Tibial nerve (tissue), 4 donors: ENCODE measurements at regions not wholly inside any gene's neighbourhood (a gene's known extent, or its start where the extent isn't known, plus 50 kb on each side); places are given as distances from the start of the nearest gene placed in this dataset.

Experiments
- EP300 ChIP-seq, 2 donors: sonication (generic); formaldehyde crosslinking; IDR thresholded peaks; one replicate each; pipeline ENCODE4 v1.6.1; 2017; ENCODE audit warnings: antibody characterized with exemption in 2 of 2, mild to moderate bottlenecking in 1 of 2
- POLR2A ChIP-seq, 2 donors: fragments of 450-650 bp; IDR thresholded peaks; one replicate each; pipeline ENCODE4 v1.6.1; 2017; ENCODE audit warnings: antibody characterized with exemption in 2 of 2, mild to moderate bottlenecking in 2 of 2, moderate library complexity in 2 of 2
- TF ChIP-seq, protein P1 (sequence below), 5 experiments: fragments of 200-600 bp in 3 of 5; fragments of 450-650 bp in 2 of 5; sonication (generic) in 3 of 5; IDR thresholded peaks; one replicate each; pipeline ENCODE4 v1.5.1; 2016 to 2019; ENCODE audit warnings: antibody characterized with exemption in 5 of 5, mild to moderate bottlenecking in 3 of 5, moderate library complexity in 2 of 5

DNA sequence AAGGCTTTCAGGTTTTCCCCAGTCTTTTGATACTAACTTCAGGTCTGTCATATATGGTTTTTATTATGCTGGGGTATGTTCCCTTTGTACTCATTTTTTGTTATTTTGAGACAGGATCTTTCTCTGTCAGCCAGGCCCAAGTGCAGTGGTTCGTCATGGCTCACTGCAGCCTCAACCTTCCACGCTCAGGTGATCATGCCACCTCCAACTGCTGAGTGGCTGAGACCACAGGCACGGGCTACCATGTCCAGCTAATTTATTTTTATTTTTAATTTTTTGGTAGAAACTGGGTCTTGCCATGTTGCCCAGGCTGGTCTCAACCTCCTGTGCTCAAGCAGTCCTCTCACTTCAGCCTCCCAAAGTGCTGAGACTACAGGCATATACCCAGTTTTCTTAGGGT lies 50.6 kb upstream of the PDGFD start:
- TF ChIP-seq EP300 (IDR thresholded peaks at IDR 0.05) (no peak), POLR2A (IDR thresholded peaks at IDR 0.05) (no peak)
- TF ChIP-seq, protein P1, sequence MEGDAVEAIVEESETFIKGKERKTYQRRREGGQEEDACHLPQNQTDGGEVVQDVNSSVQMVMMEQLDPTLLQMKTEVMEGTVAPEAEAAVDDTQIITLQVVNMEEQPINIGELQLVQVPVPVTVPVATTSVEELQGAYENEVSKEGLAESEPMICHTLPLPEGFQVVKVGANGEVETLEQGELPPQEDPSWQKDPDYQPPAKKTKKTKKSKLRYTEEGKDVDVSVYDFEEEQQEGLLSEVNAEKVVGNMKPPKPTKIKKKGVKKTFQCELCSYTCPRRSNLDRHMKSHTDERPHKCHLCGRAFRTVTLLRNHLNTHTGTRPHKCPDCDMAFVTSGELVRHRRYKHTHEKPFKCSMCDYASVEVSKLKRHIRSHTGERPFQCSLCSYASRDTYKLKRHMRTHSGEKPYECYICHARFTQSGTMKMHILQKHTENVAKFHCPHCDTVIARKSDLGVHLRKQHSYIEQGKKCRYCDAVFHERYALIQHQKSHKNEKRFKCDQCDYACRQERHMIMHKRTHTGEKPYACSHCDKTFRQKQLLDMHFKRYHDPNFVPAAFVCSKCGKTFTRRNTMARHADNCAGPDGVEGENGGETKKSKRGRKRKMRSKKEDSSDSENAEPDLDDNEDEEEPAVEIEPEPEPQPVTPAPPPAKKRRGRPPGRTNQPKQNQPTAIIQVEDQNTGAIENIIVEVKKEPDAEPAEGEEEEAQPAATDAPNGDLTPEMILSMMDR (IDR thresholded peaks at IDR 0.05) = no peak
